ENCODE measurements at regions not wholly inside any gene's neighbourhood (a gene's known extent, or its start where the extent isn't known, plus 50 kb on each side); places are given as distances from the start of the nearest gene placed in this dataset.

DNA sequence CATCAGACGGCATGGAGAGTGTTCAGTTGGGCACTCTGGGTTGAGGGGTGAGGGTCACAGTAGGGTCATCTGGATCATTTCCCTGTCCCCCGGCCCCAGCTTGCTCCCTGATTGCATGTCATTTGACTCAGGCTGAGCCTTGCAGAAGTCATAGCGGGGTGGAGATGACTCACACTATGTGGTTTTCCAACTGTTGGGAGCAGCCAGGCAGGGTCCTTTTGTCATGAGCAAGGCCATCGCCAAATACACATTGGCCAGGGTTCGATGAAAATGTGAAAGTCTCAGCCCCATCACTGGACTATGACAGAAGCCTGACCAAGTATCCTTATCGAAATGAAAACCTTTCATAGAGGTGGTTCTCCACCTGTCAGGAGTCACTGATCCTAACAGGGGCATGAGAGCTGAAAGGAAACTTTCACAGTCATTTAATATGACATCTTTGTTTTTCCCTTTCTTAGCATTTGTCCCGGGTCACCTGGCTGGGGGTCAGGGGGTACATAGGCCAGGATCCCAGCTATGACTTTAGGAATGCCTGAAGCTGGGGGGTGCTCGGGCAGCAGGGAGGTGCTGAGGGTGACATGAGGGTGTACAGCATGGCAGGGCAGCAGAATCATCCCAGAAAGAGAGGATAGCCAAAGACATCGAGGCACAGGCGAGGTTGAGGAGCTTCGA lies 70.2 kb upstream of the CD93 start (continued):
- TF ChIP-seq, protein P1, sequence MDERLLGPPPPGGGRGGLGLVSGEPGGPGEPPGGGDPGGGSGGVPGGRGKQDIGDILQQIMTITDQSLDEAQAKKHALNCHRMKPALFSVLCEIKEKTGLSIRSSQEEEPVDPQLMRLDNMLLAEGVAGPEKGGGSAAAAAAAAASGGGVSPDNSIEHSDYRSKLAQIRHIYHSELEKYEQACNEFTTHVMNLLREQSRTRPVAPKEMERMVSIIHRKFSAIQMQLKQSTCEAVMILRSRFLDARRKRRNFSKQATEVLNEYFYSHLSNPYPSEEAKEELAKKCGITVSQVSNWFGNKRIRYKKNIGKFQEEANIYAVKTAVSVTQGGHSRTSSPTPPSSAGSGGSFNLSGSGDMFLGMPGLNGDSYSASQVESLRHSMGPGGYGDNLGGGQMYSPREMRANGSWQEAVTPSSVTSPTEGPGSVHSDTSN (CRISPR knock-in tag; IDR thresholded peaks at IDR 0.05; ENCODE audit: low read depth) = no peak
- TF ChIP-seq, protein P1 (tag; conservative IDR thresholded peaks at IDR 0.05; ENCODE audit: low read depth) = no peak
- TF ChIP-seq SAFB2 (IDR thresholded peaks at IDR 0.05; ENCODE audit: borderline replicate concordance, low read depth, low read length, severe bottlenecking) (no peak), ETV5 (CRISPR knock-in tag; IDR thresholded peaks at IDR 0.05; ENCODE audit: low read depth) (no peak), PPARD (CRISPR knock-in tag; IDR thresholded peaks at IDR 0.05) (no peak), HMGN3 (IDR thresholded peaks at IDR 0.05; ENCODE audit: borderline replicate concordance, extremely low read depth, insufficient read length, low read depth, low read length) (no peak), ZFP1 (CRISPR knock-in tag; IDR thresholded peaks at IDR 0.05) (no peak), POLR2AphosphoS5 (IDR thresholded peaks at IDR 0.05; ENCODE audit: control insufficient read depth, insufficient read depth, low read depth, low read length) (no peak), TAF7 (tag; IDR thresholded peaks at IDR 0.05) (no peak), RFX7 (CRISPR knock-in tag; IDR thresholded peaks at IDR 0.05) (no peak), CBX5 (IDR thresholded peaks at IDR 0.05; ENCODE audit: borderline replicate concordance, low read depth) (no peak), ZNF589 (CRISPR knock-in tag; IDR thresholded peaks at IDR 0.05; ENCODE audit: low read depth) (peak; percentile 99), RFX1 (IDR thresholded peaks at IDR 0.05) (no peak), WHSC1 (IDR thresholded peaks at IDR 0.05; ENCODE audit: low read length) (no peak), ILK (tag; IDR thresholded peaks at IDR 0.05; ENCODE audit: borderline replicate concordance, low read depth) (peak; percentile 40; the same call in 1 of the 2 replicates), PRMT5 (CRISPR knock-in tag; IDR thresholded peaks at IDR 0.05) (no peak), BRF1 (IDR thresholded peaks at IDR 0.05; ENCODE audit: borderline replicate concordance, extremely low read depth, insufficient read length) (no peak), PML (IDR thresholded peaks at IDR 0.05; ENCODE audit: low read length) (no peak), LEF1 (IDR thresholded peaks at IDR 0.05) (peak; percentile 68; the same call in 1 of the 2 replicates), FOXA1 (IDR thresholded peaks at IDR 0.05; ENCODE audit: borderline replicate concordance) (no peak)
- TF ChIP-seq, protein P2, sequence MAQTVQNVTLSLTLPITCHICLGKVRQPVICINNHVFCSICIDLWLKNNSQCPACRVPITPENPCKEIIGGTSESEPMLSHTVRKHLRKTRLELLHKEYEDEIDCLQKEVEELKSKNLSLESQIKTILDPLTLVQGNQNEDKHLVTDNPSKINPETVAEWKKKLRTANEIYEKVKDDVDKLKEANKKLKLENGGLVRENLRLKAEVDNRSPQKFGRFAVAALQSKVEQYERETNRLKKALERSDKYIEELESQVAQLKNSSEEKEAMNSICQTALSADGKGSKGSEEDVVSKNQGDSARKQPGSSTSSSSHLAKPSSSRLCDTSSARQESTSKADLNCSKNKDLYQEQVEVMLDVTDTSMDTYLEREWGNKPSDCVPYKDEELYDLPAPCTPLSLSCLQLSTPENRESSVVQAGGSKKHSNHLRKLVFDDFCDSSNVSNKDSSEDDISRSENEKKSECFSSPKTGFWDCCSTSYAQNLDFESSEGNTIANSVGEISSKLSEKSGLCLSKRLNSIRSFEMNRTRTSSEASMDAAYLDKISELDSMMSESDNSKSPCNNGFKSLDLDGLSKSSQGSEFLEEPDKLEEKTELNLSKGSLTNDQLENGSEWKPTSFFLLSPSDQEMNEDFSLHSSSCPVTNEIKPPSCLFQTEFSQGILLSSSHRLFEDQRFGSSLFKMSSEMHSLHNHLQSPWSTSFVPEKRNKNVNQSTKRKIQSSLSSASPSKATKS (CRISPR knock-in tag; IDR thresholded peaks at IDR 0.05) = no peak
- TF ChIP-seq, protein P3, sequence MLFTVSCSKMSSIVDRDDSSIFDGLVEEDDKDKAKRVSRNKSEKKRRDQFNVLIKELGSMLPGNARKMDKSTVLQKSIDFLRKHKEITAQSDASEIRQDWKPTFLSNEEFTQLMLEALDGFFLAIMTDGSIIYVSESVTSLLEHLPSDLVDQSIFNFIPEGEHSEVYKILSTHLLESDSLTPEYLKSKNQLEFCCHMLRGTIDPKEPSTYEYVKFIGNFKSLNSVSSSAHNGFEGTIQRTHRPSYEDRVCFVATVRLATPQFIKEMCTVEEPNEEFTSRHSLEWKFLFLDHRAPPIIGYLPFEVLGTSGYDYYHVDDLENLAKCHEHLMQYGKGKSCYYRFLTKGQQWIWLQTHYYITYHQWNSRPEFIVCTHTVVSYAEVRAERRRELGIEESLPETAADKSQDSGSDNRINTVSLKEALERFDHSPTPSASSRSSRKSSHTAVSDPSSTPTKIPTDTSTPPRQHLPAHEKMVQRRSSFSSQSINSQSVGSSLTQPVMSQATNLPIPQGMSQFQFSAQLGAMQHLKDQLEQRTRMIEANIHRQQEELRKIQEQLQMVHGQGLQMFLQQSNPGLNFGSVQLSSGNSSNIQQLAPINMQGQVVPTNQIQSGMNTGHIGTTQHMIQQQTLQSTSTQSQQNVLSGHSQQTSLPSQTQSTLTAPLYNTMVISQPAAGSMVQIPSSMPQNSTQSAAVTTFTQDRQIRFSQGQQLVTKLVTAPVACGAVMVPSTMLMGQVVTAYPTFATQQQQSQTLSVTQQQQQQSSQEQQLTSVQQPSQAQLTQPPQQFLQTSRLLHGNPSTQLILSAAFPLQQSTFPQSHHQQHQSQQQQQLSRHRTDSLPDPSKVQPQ (CRISPR knock-in tag; IDR thresholded peaks at IDR 0.05; ENCODE audit: borderline replicate concordance) = 0 out of 2 replicates have a peak, but pooled peaks have one; percentile 5
